Endothelial cell of umbilical vein (primary cell): ENCODE measurements at regions not wholly inside any gene's neighbourhood (a gene's known extent, or its start where the extent isn't known, plus 50 kb on each side); places are given as distances from the start of the nearest gene placed in this dataset.

Experiments
- BruUV-seq: library from RNA; stranded (reverse); fragments of 400-500 nt; replicated peaks from 2 replicates; lab custom pipeline; 2021; lab: Mats Ljungman, UMichigan
- CTCF ChIA-PET: fragments of 300-600, 350-600 bp; sonication (Branson Sonifier 250); formaldehyde crosslinking; loops from one replicate; lab custom pipeline; 2021; ENCODE audit warnings: antibody characterized with exemption, inconsistent platforms; lab: Charles Lee
- POLR2A ChIA-PET: fragments of 300-600, 350-600 bp; sonication (Branson Sonifier 250); formaldehyde crosslinking; loops from one replicate; lab custom pipeline; 2021; ENCODE audit warnings: antibody characterized with exemption, inconsistent platforms; lab: Charles Lee
- DNase-seq: peaks from one replicate; pipeline ENCODE4 v3.0.0-alpha.2; 2011; ENCODE audit warnings: low read depth, low spot score
- FAIRE-seq: peaks from 2 replicates; lab custom pipeline; 2011; peaks lifted over from hg19 to GRCh38; lab: Jason Lieb, UNC
- H2AFZ ChIP-seq: 2 replicates; pipeline ENCODE4 v1.6.0; 2012; ENCODE audit warnings: low read depth, low read length, control low read depth, inconsistent platforms
- H3K27ac ChIP-seq: 2 replicates; pipeline ENCODE4 v1.5.1; 2011; ENCODE audit warnings: low read depth, mild to moderate bottlenecking, control low read depth, low read length, moderate library complexity; ENCODE audit not compliant: insufficient read depth
- H3K27me3 ChIP-seq, 2 experiments: 2 replicates each; pipeline versions ENCODE4 v1.6.0 to v1.6.1; 2011; ENCODE audit warnings: low read length in 2 of 2, mixed read lengths in 1 of 2; ENCODE audit not compliant: control insufficient read depth in 2 of 2, insufficient read depth in 2 of 2
- H3K36me3 ChIP-seq, 2 experiments: 2 replicates in 1 of 2; 3 replicates in 1 of 2; pipeline ENCODE4 v1.5.1; 2011; ENCODE audit warnings: low read length in 2 of 2, mild to moderate bottlenecking in 1 of 2, moderate library complexity in 1 of 2; ENCODE audit not compliant: control insufficient read depth in 2 of 2, insufficient read depth in 2 of 2; ENCODE audit errors: extremely low read depth in 1 of 2
- H3K4me1 ChIP-seq: 3 replicates; pipeline ENCODE4 v1.5.1; 2011; ENCODE audit warnings: mild to moderate bottlenecking, low read length; ENCODE audit not compliant: control insufficient read depth, insufficient read depth; ENCODE audit errors: extremely low read depth
- H3K4me2 ChIP-seq: 2 replicates; pipeline ENCODE4 v1.6.1; 2011; ENCODE audit warnings: low read length, control low read depth, mixed read lengths; ENCODE audit not compliant: insufficient read depth
- H3K4me3 ChIP-seq, 3 experiments: fragments of 200-600 bp in 1 of 3; sonication (generic), shearing (Covaris generic) in 1 of 3; replicated peaks in 1 of 3; 2 replicates each; pipeline ENCODE4 v1.5.1; 2011 to 2016; ENCODE audit warnings: control low read depth in 3 of 3, low read length in 3 of 3, mild to moderate bottlenecking in 2 of 3, inconsistent platforms in 1 of 3, low read depth in 1 of 3, moderate library complexity in 1 of 3; ENCODE audit not compliant: insufficient read depth in 1 of 3
- H3K79me2 ChIP-seq: 2 replicates; pipeline ENCODE4 v1.6.0; 2012; ENCODE audit warnings: low read length, inconsistent platforms; ENCODE audit not compliant: control insufficient read depth, insufficient read depth
- H3K9ac ChIP-seq: replicated peaks from 2 replicates; pipeline ENCODE3; 2011; ENCODE audit warnings: low read length, control low read depth; ENCODE audit not compliant: insufficient read depth; ENCODE audit errors: extremely low read depth
- H3K9me1 ChIP-seq: replicated peaks from 3 replicates; pipeline ENCODE4 v1.6.0; 2011; ENCODE audit warnings: mild to moderate bottlenecking, low read length; ENCODE audit not compliant: control insufficient read depth, insufficient read depth; ENCODE audit errors: extremely low read depth
- H3K9me3 ChIP-seq: replicated peaks from 2 replicates; pipeline ENCODE4 v1.5.1; 2012; ENCODE audit warnings: low read length, inconsistent platforms; ENCODE audit not compliant: control insufficient read depth, insufficient read depth
- H4K20me1 ChIP-seq: replicated peaks from 2 replicates; pipeline ENCODE3; 2011; ENCODE audit warnings: mild to moderate bottlenecking, low read length; ENCODE audit not compliant: control insufficient read depth, insufficient read depth; ENCODE audit errors: extremely low read depth
- CTCF ChIP-seq, 2 donors: IDR thresholded peaks; 1 replicate in 1 of 2; 2 replicates in 1 of 2; pipeline ENCODE4 v1.5.1; 2011; ENCODE audit warnings: low read length in 2 of 2, mild to moderate bottlenecking in 2 of 2, moderate library complexity in 2 of 2, control low read depth in 1 of 2, inconsistent platforms in 1 of 2, low read depth in 1 of 2; ENCODE audit not compliant: insufficient read depth in 1 of 2; ENCODE audit errors: extremely low read depth in 1 of 2
- EZH2 ChIP-seq: IDR thresholded peaks from 2 replicates; pipeline ENCODE4 v1.6.1; 2012; ENCODE audit warnings: borderline replicate concordance, low read depth, mild to moderate bottlenecking, moderate library complexity, low read length, inconsistent platforms; ENCODE audit not compliant: severe bottlenecking
- FOS ChIP-seq: IDR thresholded peaks from 2 replicates; pipeline ENCODE4 v1.6.1; 2011; ENCODE audit warnings: mild to moderate bottlenecking, low read length, moderate library complexity, borderline replicate concordance; ENCODE audit not compliant: insufficient read depth
- GATA2 ChIP-seq: IDR thresholded peaks from 2 replicates; pipeline ENCODE4 v1.7.0; 2011; ENCODE audit warnings: low read depth, mild to moderate bottlenecking, moderate library complexity, mixed read lengths, low read length; ENCODE audit not compliant: insufficient read length, insufficient read depth
- JUN ChIP-seq: IDR thresholded peaks from 2 replicates; pipeline ENCODE4 v1.6.1; 2011; ENCODE audit warnings: borderline replicate concordance, low read depth; ENCODE audit not compliant: insufficient read length, insufficient read depth
- MAX ChIP-seq: IDR thresholded peaks from 2 replicates; pipeline ENCODE4 v1.6.1; 2011; ENCODE audit not compliant: insufficient read depth, insufficient read length
- MYC ChIP-seq: IDR thresholded peaks from one replicate; pipeline ENCODE4 v1.6.1; 2011; ENCODE audit warnings: mild to moderate bottlenecking, low read depth, low read length
- POLR2A ChIP-seq: IDR thresholded peaks from 2 replicates; pipeline ENCODE4 v1.6.1; 2012; ENCODE audit warnings: low read depth, mild to moderate bottlenecking, control low read depth, low read length
- POLR2AphosphoS5 ChIP-seq: IDR thresholded peaks from 2 replicates; pipeline ENCODE4 v1.6.1; 2012; ENCODE audit warnings: low read depth, mild to moderate bottlenecking, control low read depth, low read length, moderate library complexity; ENCODE audit not compliant: insufficient read depth
- dilution Hi-C: fragments of 300-500 bp; cut with MboI; formaldehyde crosslinking; loops from one replicate; pipeline ENCODE4 v1.15.0; 2019; ENCODE audit warnings: low sequenced_read_pairs; ENCODE audit not compliant: extremely low pct_ligation_motif_present
- intact Hi-C: fragments of 100-400 bp; cut with micrococcal nuclease; formaldehyde crosslinking; loops from one replicate; pipeline ENCODE4 v1.10.0; 2022

GRCh38 chr12:28606967-28607557 lies 416.8 kb downstream of the CCDC91 start:
- H3K9me3 ChIP-seq, result no peaks in the 10 kb centered on the region
- TF ChIP-seq FOS (no peak), CTCF (IDR thresholded peaks at IDR 0.05; ENCODE audit: extremely low read depth in 1 of 2, insufficient read depth in 1 of 2, low read depth in 1 of 2, low read length in 2 of 2) (no peak), EZH2 (no peak), JUN (no peak), POLR2A (no peak), GATA2 (no peak), POLR2AphosphoS5 (no peak), MYC (no peak), MAX (no peak)
- H2AFZ ChIP-seq, result no peak overlapping the region
- no peaks in the 10 kb centered on the region for H3K9me1 ChIP-seq
- H3K79me2 ChIP-seq, result no peaks in the 10 kb centered on the region
- H3K4me3 ChIP-seq, result no peak overlapping the region
- POLR2A ChIA-PET, result no interaction called here
- no peak overlapping the region for H3K4me2 ChIP-seq
- dilution Hi-C loops (no loop called here), intact Hi-C loops (no loop called here)
- H3K9ac ChIP-seq, result no peak overlapping the region
- BruUV-seq, result no TSS peak
- no peaks in the 10 kb centered on the region for H4K20me1 ChIP-seq
- H3K27me3 ChIP-seq, result no peaks in the 10 kb centered on the region
- FAIRE-seq (no peak), DNase-seq (no peak)
- CTCF ChIA-PET, result no interaction called here
- H3K4me1 ChIP-seq, result peaks cover 14% of the 10 kb centered on the region
- no peaks in the 10 kb centered on the region for H3K36me3 ChIP-seq
- no peak overlapping the region for H3K27ac ChIP-seq
